ENCODE measurements at regions not wholly inside any gene's neighbourhood (a gene's known extent, or its start where the extent isn't known, plus 50 kb on each side); places are given as distances from the start of the nearest gene placed in this dataset.

DNA sequence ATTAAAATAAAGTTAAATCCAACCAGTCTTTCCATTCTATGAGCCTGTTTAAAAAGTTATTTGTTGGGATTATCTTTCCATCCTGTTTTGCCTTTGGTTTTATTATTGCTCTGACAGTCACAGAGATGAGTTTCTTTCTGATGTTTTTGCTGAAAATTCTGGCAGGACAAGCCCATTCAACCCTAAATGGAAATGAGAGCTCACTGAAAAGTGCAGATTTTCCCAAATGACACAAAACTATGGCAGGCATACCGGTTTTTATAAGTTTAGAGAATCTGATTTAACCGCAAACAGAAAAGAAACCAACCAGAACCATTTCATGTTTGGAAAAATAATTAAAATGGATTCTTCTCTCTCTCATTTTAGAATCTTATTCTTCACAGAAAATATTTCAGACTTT, 238.1 kb upstream of the SGO1 start:
- 89% methylated on average over 2 of the region's 2 CpGs; no CpG with 5 or more reads in 1 of the 2 experiments for WGBS, 2 experiments (ENCODE audit: insufficient coverage in 1 of 2, insufficient read length in 1 of 2)
- H3K4me3 ChIP-seq (ENCODE audit: low read length) = no peak overlapping the region
- no peaks in the 10 kb centered on the region for H3K27me3 Mint-ChIP-seq (ENCODE audit: insufficient read depth)
- peaks cover 7% of the 10 kb centered on the region for H3K9me3 ChIP-seq (ENCODE audit: control insufficient read depth, low read length)
- H3K4me3 Mint-ChIP-seq = no peak overlapping the region
- no peak overlapping the region for H3K27ac Mint-ChIP-seq
- H3K4me1 ChIP-seq (ENCODE audit: control insufficient read depth, insufficient read depth, low read length) = no peaks in the 10 kb centered on the region
- no peaks in the 10 kb centered on the region for H3K27me3 ChIP-seq (ENCODE audit: control insufficient read depth, insufficient read depth, low read length, poor library complexity, severe bottlenecking)
- TF ChIP-seq, protein P1, sequence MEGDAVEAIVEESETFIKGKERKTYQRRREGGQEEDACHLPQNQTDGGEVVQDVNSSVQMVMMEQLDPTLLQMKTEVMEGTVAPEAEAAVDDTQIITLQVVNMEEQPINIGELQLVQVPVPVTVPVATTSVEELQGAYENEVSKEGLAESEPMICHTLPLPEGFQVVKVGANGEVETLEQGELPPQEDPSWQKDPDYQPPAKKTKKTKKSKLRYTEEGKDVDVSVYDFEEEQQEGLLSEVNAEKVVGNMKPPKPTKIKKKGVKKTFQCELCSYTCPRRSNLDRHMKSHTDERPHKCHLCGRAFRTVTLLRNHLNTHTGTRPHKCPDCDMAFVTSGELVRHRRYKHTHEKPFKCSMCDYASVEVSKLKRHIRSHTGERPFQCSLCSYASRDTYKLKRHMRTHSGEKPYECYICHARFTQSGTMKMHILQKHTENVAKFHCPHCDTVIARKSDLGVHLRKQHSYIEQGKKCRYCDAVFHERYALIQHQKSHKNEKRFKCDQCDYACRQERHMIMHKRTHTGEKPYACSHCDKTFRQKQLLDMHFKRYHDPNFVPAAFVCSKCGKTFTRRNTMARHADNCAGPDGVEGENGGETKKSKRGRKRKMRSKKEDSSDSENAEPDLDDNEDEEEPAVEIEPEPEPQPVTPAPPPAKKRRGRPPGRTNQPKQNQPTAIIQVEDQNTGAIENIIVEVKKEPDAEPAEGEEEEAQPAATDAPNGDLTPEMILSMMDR (conservative IDR thresholded peaks at IDR 0.05) = no peak
- H3K9me3 Mint-ChIP-seq = peaks cover 23% of the 10 kb centered on the region
- no peak overlapping the region for H3K9ac ChIP-seq (ENCODE audit: extremely low read depth, low read length, poor library complexity, severe bottlenecking)
- H3K4me1 Mint-ChIP-seq = no peaks in the 10 kb centered on the region
- H3K27ac ChIP-seq (ENCODE audit: low read depth, low read length) = no peak overlapping the region
- H3K36me3 Mint-ChIP-seq (ENCODE audit: low read depth) = peaks cover 10% of the 10 kb centered on the region
- no peaks in the 10 kb centered on the region for H3K36me3 ChIP-seq (ENCODE audit: control insufficient read depth, insufficient read depth, low read length)
- DNase-seq = no peak

DNA sequence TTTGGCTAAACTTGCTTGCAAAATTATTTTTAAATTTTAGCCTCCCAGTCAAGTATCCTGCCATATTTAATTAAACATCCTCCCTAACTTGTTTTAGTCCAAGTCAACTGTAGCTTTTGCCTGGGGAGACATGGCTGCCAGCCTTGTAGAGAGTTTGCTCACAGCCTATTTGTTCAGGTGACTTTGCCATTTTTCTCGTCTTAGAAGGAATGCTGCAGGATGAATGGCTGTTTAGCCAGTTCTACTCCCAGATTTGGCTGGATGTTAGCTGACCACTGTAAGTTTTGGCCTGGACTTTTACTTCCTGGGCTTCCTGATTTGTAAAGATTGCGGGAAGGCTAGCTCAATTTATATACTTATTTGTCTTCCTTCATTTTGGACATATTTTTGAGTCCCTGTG, 236.4 kb upstream of the SGO1 start:
- no peak overlapping the region for H3K9ac ChIP-seq (ENCODE audit: extremely low read depth, low read length, poor library complexity, severe bottlenecking)
- TF ChIP-seq, protein P1 (conservative IDR thresholded peaks at IDR 0.05) = no peak
- H3K27me3 ChIP-seq (ENCODE audit: control insufficient read depth, insufficient read depth, low read length, poor library complexity, severe bottlenecking) = no peaks in the 10 kb centered on the region
- H3K36me3 Mint-ChIP-seq (ENCODE audit: low read depth) = peaks cover 7% of the 10 kb centered on the region
- no peaks in the 10 kb centered on the region for H3K4me1 ChIP-seq (ENCODE audit: control insufficient read depth, insufficient read depth, low read length)
- no peak overlapping the region for H3K4me3 ChIP-seq (ENCODE audit: low read length)
- H3K9me3 ChIP-seq (ENCODE audit: control insufficient read depth, low read length) = peaks cover 7% of the 10 kb centered on the region
- 78 to 90% methylated on average over 1 of the region's 2 CpGs for WGBS, 2 experiments (ENCODE audit: insufficient coverage in 1 of 2, insufficient read length in 1 of 2)
- H3K36me3 ChIP-seq (ENCODE audit: control insufficient read depth, insufficient read depth, low read length) = no peaks in the 10 kb centered on the region
- H3K27me3 Mint-ChIP-seq (ENCODE audit: insufficient read depth) = no peaks in the 10 kb centered on the region
- peak overlapping the region; percentile 35 for H3K27ac Mint-ChIP-seq
- peaks cover 4% of the 10 kb centered on the region for H3K4me1 Mint-ChIP-seq
- DNase-seq = no peak
- H3K9me3 Mint-ChIP-seq = peaks cover 9% of the 10 kb centered on the region
- H3K27ac ChIP-seq (ENCODE audit: low read depth, low read length) = no peak overlapping the region
- H3K4me3 Mint-ChIP-seq = no peak overlapping the region

DNA sequence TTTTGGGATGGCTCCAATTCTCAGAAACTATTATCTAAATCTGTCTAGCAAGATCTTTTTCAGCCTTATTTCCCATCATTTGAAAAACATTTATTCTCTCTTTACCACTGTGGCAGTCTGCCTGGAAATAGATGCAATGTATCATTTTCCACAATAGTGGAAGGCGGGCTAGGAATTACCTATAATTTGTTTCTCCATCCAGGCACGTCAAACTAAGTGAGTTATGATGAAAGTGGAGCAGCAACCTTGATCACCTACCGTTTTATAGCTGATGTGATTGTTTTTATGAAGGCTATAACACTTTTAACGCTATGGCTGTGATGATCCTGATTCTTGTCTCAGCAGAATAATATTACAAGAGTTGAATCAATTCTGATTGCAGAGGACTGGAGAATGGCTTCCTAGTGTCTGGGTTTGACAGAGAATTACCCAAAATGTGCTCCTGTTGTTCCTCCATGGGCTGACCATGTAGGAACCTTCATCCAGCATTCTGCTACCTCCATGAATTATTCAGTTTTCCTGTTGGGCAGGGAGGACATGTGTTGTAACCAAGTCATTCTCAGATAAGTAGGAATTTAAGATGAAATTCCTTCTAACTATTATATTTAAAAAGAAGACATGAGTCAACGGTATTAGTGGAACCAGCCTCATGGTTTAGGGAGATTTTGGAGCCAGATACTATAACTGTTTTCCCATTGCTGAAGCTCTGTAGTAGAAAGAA, 231.5 kb upstream of the SGO1 start:
- Mint-ChIP-seq H3K4me3 (no peak overlapping the region), H3K4me1 (peaks cover 21% of the 10 kb centered on the region), H3K36me3 (ENCODE audit: low read depth) (no peaks in the 10 kb centered on the region), H3K9me3 (no peaks in the 10 kb centered on the region), H3K27me3 (ENCODE audit: insufficient read depth) (no peaks in the 10 kb centered on the region), H3K27ac (no peak overlapping the region)
- H3K36me3 ChIP-seq (ENCODE audit: control insufficient read depth, insufficient read depth, low read length) = no peaks in the 10 kb centered on the region
- H3K27me3 ChIP-seq (ENCODE audit: control insufficient read depth, insufficient read depth, low read length, poor library complexity, severe bottlenecking) = no peaks in the 10 kb centered on the region
- no peaks in the 10 kb centered on the region for H3K9me3 ChIP-seq (ENCODE audit: control insufficient read depth, low read length)
- no peak for DNase-seq
- H3K4me3 ChIP-seq (ENCODE audit: low read length) = no peak overlapping the region
- peaks cover 7% of the 10 kb centered on the region for H3K4me1 ChIP-seq (ENCODE audit: control insufficient read depth, insufficient read depth, low read length)
- no peak overlapping the region for H3K27ac ChIP-seq (ENCODE audit: low read depth, low read length)
- TF ChIP-seq, protein P1 (conservative IDR thresholded peaks at IDR 0.05) = no peak
- no peak overlapping the region for H3K9ac ChIP-seq (ENCODE audit: extremely low read depth, low read length, poor library complexity, severe bottlenecking)
- 91 to 96% methylated on average over 3 to 5 of the region's 5 CpGs for WGBS, 2 experiments (ENCODE audit: insufficient coverage in 1 of 2, insufficient read length in 1 of 2)

Data from endodermal cell (in vitro differentiated cells).